HCT116 (cell line): ENCODE measurements at regions not wholly inside any gene's neighbourhood (a gene's known extent, or its start where the extent isn't known, plus 50 kb on each side); places are given as distances from the start of the nearest gene placed in this dataset.

Experiments
- ATAC-seq: fragments of 200-7000 bp; cut with Tn5 transposase; 2 replicates; pipeline ENCODE4 v1.9.1; 2020; ENCODE audit warnings: mild to moderate bottlenecking, moderate library complexity
- BruUV-seq: library from RNA; stranded (reverse); fragments of 400-500 nt; replicated peaks from 2 replicates; lab custom pipeline; 2021; lab: Mats Ljungman, UMichigan
- CTCF ChIA-PET: fragments of 300-600 bp; sonication (Branson Sonifier 250); formaldehyde crosslinking; loops from one replicate; lab custom pipeline; 2021; ENCODE audit warnings: antibody characterized with exemption; lab: Charles Lee
- POLR2A ChIA-PET: fragments of 300-600, 350-600 bp; sonication (Branson Sonifier 250); formaldehyde crosslinking; loops from one replicate; lab custom pipeline; 2021; ENCODE audit warnings: antibody characterized with exemption; lab: Charles Lee
- RAD21 ChIA-PET, 2 experiments: fragments of 300-600 bp; sonication (Branson Sonifier 250); formaldehyde crosslinking; loops; one replicate each; lab custom pipeline; 2023; ENCODE audit warnings: low total read pairs in 2 of 2; ENCODE audit not compliant: uncharacterized antibody in 2 of 2, unreplicated experiment in 2 of 2, low non-redundant PET in 1 of 2; lab: Charles Lee
- DNase-seq: peaks from one replicate; pipeline ENCODE4 v3.0.0-alpha.2; 2010; ENCODE audit warnings: low read depth, low spot score
- H2AFZ ChIP-seq: fragments of 200-600 bp; shearing (Covaris generic), sonication (generic); 2 replicates; pipeline ENCODE4 v1.6.1; 2017; ENCODE audit warnings: low read depth, mixed run types, mixed read lengths, antibody characterized with exemption, low read length; ENCODE audit not compliant: poor library complexity, severe bottlenecking
- H3K27ac ChIP-seq: 2 replicates; pipeline ENCODE4 v1.5.1; 2012; ENCODE audit warnings: low read depth, low read length
- H3K27me3 ChIP-seq: fragments of 200-600 bp; sonication (generic); 2 replicates; pipeline ENCODE4 v1.6.1; 2016; ENCODE audit warnings: mixed run types, low read length, mixed read lengths; ENCODE audit not compliant: insufficient read depth
- H3K36me3 ChIP-seq, 2 experiments: fragments of 200-500 bp in 1 of 2; fragments of 200-600 bp in 1 of 2; sonication (Bioruptor generic) in 1 of 2; sonication (generic) in 1 of 2; 2 replicates each; pipeline versions ENCODE4 v1.5.1 to v1.6.1; 2014 to 2016; ENCODE audit warnings: low read length in 2 of 2, inconsistent platforms in 1 of 2, mixed read lengths in 1 of 2, mixed run types in 1 of 2; ENCODE audit not compliant: insufficient read depth in 2 of 2, control insufficient read depth in 1 of 2
- H3K4me1 ChIP-seq, 2 experiments: fragments of 200-600 bp in 1 of 2; sonication (generic) in 1 of 2; 2 replicates each; pipeline versions ENCODE4 v1.5.1 to v1.6.1; 2012 to 2017; ENCODE audit warnings: low read length in 2 of 2, inconsistent platforms in 1 of 2, mild to moderate bottlenecking in 1 of 2, mixed read lengths in 1 of 2, mixed run types in 1 of 2, moderate library complexity in 1 of 2; ENCODE audit not compliant: insufficient read depth in 2 of 2, control insufficient read depth in 1 of 2
- H3K4me2 ChIP-seq: fragments of 200-600 bp; sonication (generic); 2 replicates; pipeline ENCODE4 v1.6.1; 2017; ENCODE audit warnings: mixed run types, low read length, mixed read lengths
- H3K4me3 ChIP-seq, 2 experiments: fragments of 200-600 bp in 1 of 2; sonication (generic) in 1 of 2; replicated peaks in 1 of 2; 2 replicates each; pipeline ENCODE4 v1.5.1; 2011 to 2016; ENCODE audit warnings: low read length in 2 of 2, control low read depth in 1 of 2, low read depth in 1 of 2, mild to moderate bottlenecking in 1 of 2, mixed read lengths in 1 of 2, mixed run types in 1 of 2
- H3K79me2 ChIP-seq: fragments of 200-600 bp; sonication (generic); 2 replicates; pipeline ENCODE4 v1.6.1; 2017; ENCODE audit warnings: mild to moderate bottlenecking, mixed run types, low read length, moderate library complexity, mixed read lengths; ENCODE audit not compliant: insufficient read depth
- H3K9ac ChIP-seq: fragments of 200-600 bp; sonication (generic); 2 replicates; pipeline ENCODE4 v1.6.1; 2016; ENCODE audit warnings: low read length, mixed read lengths
- H3K9me2 ChIP-seq: fragments of 200-600 bp; sonication (generic), shearing (Covaris generic); 2 replicates; pipeline ENCODE4 v1.6.1; 2017; ENCODE audit warnings: mixed run types, mild to moderate bottlenecking, moderate library complexity; ENCODE audit not compliant: insufficient read depth
- H3K9me3 ChIP-seq, 2 experiments: fragments of 200-500 bp in 1 of 2; fragments of 200-600 bp in 1 of 2; sonication (Bioruptor generic) in 1 of 2; sonication (generic) in 1 of 2; 2 replicates each; pipeline ENCODE4 v1.6.1; 2014 to 2017; ENCODE audit warnings: low read length in 2 of 2, mixed read lengths in 2 of 2, inconsistent platforms in 1 of 2, low read depth in 1 of 2, mild to moderate bottlenecking in 1 of 2, mixed run types in 1 of 2, moderate library complexity in 1 of 2; ENCODE audit not compliant: control insufficient read depth in 1 of 2, insufficient read depth in 1 of 2
- H4K20me1 ChIP-seq: fragments of 200-600 bp; sonication (generic), shearing (Covaris generic); 2 replicates; pipeline ENCODE4 v1.6.1; 2017; ENCODE audit warnings: mixed run types, mild to moderate bottlenecking, moderate library complexity; ENCODE audit not compliant: insufficient read depth
- ELF1 ChIP-seq: IDR thresholded peaks from 2 replicates; pipeline ENCODE4 v1.6.1; 2012; ENCODE audit warnings: low read depth, borderline replicate concordance
- EZH2 ChIP-seq: fragments of 200-600 bp; sonication (generic); IDR thresholded peaks from 2 replicates; pipeline ENCODE4 v1.6.1; 2017; ENCODE audit warnings: antibody characterized with exemption, mixed run types
- EZH2phosphoT487 ChIP-seq: fragments of 200-600 bp; IDR thresholded peaks from 2 replicates; pipeline ENCODE4 v1.6.1; 2018; ENCODE audit warnings: antibody characterized with exemption, borderline replicate concordance
- JUND ChIP-seq: IDR thresholded peaks from 2 replicates; pipeline ENCODE4 v1.6.1; 2012
- POLR2A ChIP-seq: IDR thresholded peaks from 2 replicates; pipeline ENCODE4 v1.7.0; 2011; ENCODE audit warnings: borderline replicate concordance; ENCODE audit not compliant: insufficient read depth, insufficient read length; ENCODE audit errors: extremely low read depth
- RAD21 ChIP-seq: IDR thresholded peaks from 2 replicates; pipeline ENCODE4 v1.6.1; 2012; ENCODE audit warnings: low read depth, mild to moderate bottlenecking
- SP1 ChIP-seq: IDR thresholded peaks from 2 replicates; pipeline ENCODE4 v1.6.1; 2012; ENCODE audit warnings: low read depth
- TCF7L2 ChIP-seq: IDR thresholded peaks from 2 replicates; pipeline ENCODE4 v1.7.0; 2011; ENCODE audit warnings: borderline replicate concordance, inconsistent platforms; ENCODE audit not compliant: insufficient read depth, insufficient read length; ENCODE audit errors: extremely low read depth
- ZBTB33 ChIP-seq: IDR thresholded peaks from 2 replicates; pipeline ENCODE4 v1.6.1; 2011; ENCODE audit warnings: mild to moderate bottlenecking, low read length, moderate library complexity; ENCODE audit not compliant: insufficient replicate concordance; ENCODE audit errors: extremely low read depth
- ZFX ChIP-seq: fragments of 450-650 bp; IDR thresholded peaks from 2 replicates; pipeline ENCODE4 v1.6.1; 2017
- ZNF274 ChIP-seq: fragments of 200-500 bp; sonication (Bioruptor generic); IDR thresholded peaks from 2 replicates; pipeline ENCODE4 v1.6.1; 2014; ENCODE audit warnings: mild to moderate bottlenecking, low read depth, low read length, inconsistent platforms
- intact Hi-C: fragments of 100-400 bp; cut with micrococcal nuclease; formaldehyde crosslinking; loops from 2 replicates; pipeline ENCODE4 v1.10.0; 2022
- TF ChIP-seq, protein P1 (sequence below): IDR thresholded peaks from 2 replicates; pipeline ENCODE4 v1.6.1; 2012
- TF ChIP-seq, protein P2 (sequence below), 3 experiments: fragments of 200-600 bp in 1 of 3; sonication (generic) in 1 of 3; IDR thresholded peaks in 2 of 3; conservative IDR thresholded peaks in 1 of 3; 2 replicates each; pipeline ENCODE4 v1.5.1; 2012 to 2017; ENCODE audit warnings: low read depth in 2 of 3, low read length in 2 of 3, antibody characterized with exemption in 1 of 3, borderline replicate concordance in 1 of 3, control low read depth in 1 of 3, mild to moderate bottlenecking in 1 of 3, mixed read lengths in 1 of 3, mixed run types in 1 of 3, moderate library complexity in 1 of 3; ENCODE audit not compliant: insufficient read depth in 1 of 3
- TF ChIP-seq, protein P3 (sequence below): IDR thresholded peaks from 2 replicates; pipeline ENCODE4 v1.6.1; 2012; ENCODE audit warnings: low read depth

DNA sequence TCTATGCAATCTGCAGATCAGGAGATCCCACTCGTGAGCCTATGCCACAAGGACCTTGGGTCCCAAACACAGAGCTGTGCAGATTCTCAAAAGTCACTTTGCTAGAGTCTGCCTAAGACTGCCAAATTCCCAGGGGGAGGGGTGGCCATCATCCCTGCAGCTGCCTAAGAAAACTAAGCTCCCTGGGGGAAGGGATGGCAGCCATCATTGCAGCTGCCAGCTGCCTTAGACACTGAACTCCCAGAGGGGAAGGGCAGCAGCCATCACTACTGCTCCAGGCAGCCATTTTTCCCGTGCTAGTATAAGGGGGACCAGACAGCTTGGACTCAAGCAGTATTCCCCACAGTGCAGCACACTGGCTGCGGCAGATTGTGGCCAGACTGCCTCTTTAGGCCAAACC lies 156.9 kb downstream of the NKX6-1 start:
- H3K4me1 ChIP-seq: no peaks in the 10 kb centered on the region
- DNase-seq (no peak), ATAC-seq (no peak)
- H3K36me3 ChIP-seq: no peaks in the 10 kb centered on the region
- H3K27me3 ChIP-seq: no peaks in the 10 kb centered on the region
- H3K4me2 ChIP-seq: no peak overlapping the region
- H3K9me3 ChIP-seq: no peaks in the 10 kb centered on the region
- TF ChIP-seq, protein P1, sequence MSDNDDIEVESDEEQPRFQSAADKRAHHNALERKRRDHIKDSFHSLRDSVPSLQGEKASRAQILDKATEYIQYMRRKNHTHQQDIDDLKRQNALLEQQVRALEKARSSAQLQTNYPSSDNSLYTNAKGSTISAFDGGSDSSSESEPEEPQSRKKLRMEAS: no peak
- TF ChIP-seq SP1 (no peak), POLR2A (no peak), ZFX (no peak), ELF1 (no peak), EZH2phosphoT487 (no peak), ZBTB33 (no peak), EZH2 (no peak), ZNF274 (no peak)
- H3K27ac ChIP-seq: no peak overlapping the region
- H2AFZ ChIP-seq: no peak overlapping the region
- H3K9me2 ChIP-seq: no peaks in the 10 kb centered on the region
- H3K9ac ChIP-seq: no peak overlapping the region
- H3K79me2 ChIP-seq: no peaks in the 10 kb centered on the region
- intact Hi-C loops: no loop called here
- BruUV-seq: no TSS peak
- ChIA-PET RAD21 (no interaction called here), CTCF (no interaction called here), POLR2A (no interaction called here)
- no peaks in the 10 kb centered on the region for H4K20me1 ChIP-seq
- no peak overlapping the region for H3K4me3 ChIP-seq

DNA sequence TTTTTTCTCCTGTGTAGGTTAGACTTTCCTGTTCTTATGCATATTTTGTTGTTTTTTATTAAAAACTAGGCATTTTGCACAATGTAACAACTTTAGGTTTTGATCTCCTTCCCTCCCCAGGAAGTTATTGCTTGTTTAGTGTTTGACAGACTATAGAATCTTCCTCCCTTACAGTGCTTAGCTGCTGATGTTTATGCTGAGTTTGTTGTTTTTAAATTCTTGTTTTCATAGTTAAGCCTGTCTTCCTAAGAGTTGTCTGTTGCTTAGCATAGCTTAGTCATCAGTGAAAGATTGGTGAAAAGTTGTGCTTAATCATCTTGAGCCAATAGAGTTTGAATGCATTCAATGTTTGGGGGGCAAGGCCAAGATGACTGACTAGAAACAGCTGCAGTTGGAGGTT lies 157.5 kb downstream of the NKX6-1 start:
- Histone ChIP-seq H3K9ac (no peak overlapping the region), H3K79me2 (no peaks in the 10 kb centered on the region), H4K20me1 (no peaks in the 10 kb centered on the region), H3K27ac (no peak overlapping the region), H3K36me3 (no peaks in the 10 kb centered on the region), H3K4me3 (no peak overlapping the region), H2AFZ (no peak overlapping the region), H3K9me2 (no peaks in the 10 kb centered on the region), H3K9me3 (no peaks in the 10 kb centered on the region), H3K4me1 (no peaks in the 10 kb centered on the region), H3K4me2 (no peak overlapping the region), H3K27me3 (no peaks in the 10 kb centered on the region)
- BruUV-seq: no TSS peak
- POLR2A ChIA-PET: no interaction called here
- CTCF ChIA-PET: no interaction called here
- no peak for DNase-seq
- RAD21 ChIA-PET: no interaction called here
- no peak for ATAC-seq
- intact Hi-C loops: no loop called here
- TF ChIP-seq EZH2phosphoT487 (no peak), TCF7L2 (no peak), JUND (no peak), RAD21 (no peak)
- TF ChIP-seq, protein P2, sequence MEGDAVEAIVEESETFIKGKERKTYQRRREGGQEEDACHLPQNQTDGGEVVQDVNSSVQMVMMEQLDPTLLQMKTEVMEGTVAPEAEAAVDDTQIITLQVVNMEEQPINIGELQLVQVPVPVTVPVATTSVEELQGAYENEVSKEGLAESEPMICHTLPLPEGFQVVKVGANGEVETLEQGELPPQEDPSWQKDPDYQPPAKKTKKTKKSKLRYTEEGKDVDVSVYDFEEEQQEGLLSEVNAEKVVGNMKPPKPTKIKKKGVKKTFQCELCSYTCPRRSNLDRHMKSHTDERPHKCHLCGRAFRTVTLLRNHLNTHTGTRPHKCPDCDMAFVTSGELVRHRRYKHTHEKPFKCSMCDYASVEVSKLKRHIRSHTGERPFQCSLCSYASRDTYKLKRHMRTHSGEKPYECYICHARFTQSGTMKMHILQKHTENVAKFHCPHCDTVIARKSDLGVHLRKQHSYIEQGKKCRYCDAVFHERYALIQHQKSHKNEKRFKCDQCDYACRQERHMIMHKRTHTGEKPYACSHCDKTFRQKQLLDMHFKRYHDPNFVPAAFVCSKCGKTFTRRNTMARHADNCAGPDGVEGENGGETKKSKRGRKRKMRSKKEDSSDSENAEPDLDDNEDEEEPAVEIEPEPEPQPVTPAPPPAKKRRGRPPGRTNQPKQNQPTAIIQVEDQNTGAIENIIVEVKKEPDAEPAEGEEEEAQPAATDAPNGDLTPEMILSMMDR (IDR thresholded peaks at IDR 0.05 in 2 of 3, conservative IDR thresholded peaks at IDR 0.05 in 1 of 3; ENCODE audit: borderline replicate concordance in 1 of 3, insufficient read depth in 1 of 3, low read depth in 2 of 3, low read length in 2 of 3): no peak
- TF ChIP-seq, protein P3, sequence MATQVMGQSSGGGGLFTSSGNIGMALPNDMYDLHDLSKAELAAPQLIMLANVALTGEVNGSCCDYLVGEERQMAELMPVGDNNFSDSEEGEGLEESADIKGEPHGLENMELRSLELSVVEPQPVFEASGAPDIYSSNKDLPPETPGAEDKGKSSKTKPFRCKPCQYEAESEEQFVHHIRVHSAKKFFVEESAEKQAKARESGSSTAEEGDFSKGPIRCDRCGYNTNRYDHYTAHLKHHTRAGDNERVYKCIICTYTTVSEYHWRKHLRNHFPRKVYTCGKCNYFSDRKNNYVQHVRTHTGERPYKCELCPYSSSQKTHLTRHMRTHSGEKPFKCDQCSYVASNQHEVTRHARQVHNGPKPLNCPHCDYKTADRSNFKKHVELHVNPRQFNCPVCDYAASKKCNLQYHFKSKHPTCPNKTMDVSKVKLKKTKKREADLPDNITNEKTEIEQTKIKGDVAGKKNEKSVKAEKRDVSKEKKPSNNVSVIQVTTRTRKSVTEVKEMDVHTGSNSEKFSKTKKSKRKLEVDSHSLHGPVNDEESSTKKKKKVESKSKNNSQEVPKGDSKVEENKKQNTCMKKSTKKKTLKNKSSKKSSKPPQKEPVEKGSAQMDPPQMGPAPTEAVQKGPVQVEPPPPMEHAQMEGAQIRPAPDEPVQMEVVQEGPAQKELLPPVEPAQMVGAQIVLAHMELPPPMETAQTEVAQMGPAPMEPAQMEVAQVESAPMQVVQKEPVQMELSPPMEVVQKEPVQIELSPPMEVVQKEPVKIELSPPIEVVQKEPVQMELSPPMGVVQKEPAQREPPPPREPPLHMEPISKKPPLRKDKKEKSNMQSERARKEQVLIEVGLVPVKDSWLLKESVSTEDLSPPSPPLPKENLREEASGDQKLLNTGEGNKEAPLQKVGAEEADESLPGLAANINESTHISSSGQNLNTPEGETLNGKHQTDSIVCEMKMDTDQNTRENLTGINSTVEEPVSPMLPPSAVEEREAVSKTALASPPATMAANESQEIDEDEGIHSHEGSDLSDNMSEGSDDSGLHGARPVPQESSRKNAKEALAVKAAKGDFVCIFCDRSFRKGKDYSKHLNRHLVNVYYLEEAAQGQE: no peak
- TF ChIP-seq, protein P1: no peak
